LHCN-M2 (cell line): ENCODE measurements at regions not wholly inside any gene's neighbourhood (a gene's known extent, or its start where the extent isn't known, plus 50 kb on each side); places are given as distances from the start of the nearest gene placed in this dataset.

Experiments used
- DNase-seq: peaks from one replicate; pipeline ENCODE4 v3.0.0-alpha.2; 2012; ENCODE audit warnings: low read depth

DNA sequence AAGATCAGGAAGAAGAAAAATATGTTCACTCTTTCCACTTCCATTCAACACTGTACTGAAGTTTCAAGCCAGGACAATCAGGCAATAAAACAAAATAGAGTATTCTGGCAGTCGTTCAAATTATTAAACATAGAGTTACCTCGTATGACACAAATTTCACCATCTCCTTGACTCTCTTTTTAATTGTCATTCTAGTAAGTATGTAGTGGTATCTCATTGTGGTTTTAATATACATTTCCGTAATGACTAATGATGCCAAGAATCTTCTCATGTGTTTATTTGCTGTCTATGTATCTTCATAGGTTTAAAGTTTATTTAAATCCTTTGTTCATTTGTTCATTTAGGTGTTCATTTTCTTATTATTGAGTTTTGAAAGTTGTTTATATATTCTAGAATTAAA is 352.2 kb downstream of the IDS start:
- DNase-seq: peak; percentile 6

DNA sequence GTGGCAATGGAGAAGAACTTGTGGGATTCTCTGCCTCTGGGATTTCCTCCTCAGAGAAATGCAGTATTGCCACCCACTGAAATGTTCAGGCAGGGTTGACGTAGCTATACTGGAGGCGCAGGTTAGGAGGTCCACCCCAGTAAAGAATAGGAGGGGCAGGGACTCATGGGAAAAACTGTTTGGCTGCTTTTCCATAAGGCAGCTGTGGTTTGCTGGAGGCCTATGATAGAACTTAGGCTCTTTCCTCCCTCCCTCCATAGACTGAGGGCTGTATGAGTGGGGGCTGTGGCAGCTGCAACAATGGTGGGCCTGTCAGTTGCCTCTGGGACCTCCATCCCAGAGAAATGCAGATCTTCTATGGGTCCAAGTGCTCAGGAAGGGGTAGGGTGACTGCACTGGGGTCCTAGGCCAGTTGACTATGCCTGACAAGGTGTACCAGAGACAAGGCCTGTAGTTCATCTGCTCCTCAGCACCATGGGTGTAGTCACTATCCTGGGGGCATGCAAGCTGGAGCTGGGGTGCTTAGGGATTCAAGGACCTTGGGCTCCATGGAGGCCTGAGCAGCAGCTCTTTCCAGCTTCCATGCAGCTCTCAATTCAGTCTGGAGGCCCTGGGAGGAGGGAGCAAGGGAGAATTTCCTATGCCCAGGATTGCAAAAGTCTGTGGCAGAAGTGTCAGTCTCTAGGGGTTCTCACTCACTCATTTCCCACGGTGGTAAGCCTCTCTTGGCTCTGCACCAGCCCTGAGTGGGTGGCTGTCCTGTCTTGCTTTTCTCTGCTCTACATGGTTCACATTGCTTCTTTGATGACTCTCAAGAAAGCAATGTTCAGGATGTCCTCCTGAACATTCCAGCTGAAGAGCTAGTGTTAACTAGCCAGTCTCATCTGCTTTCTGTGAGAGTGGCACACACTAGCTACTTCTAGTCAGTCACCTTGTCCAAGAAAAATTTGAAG is 353.0 kb downstream of the IDS start:
- DNase-seq: peak; percentile 91

DNA sequence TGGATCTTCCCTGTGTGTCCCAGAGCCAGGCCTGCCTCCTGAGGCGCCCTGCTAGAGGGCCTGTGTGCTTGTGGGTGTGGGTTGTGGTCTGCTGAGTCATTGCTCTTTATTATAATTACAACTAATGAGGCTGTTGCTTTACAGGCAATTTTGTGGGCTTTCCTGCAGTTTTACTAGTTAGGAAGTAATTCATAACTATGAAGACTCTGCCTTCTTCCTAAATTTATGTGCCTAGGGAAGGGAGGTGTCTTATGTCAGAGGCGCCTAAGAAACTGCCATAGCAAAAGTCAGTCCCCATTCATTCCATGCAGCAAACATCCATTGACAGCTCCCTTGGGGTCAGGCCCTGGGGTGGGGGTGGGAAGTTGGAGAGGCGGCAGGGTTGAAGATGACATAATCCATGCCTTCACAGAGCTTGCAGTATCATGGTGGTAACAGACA is 359.2 kb downstream of the IDS start:
- DNase-seq: no peak

DNA sequence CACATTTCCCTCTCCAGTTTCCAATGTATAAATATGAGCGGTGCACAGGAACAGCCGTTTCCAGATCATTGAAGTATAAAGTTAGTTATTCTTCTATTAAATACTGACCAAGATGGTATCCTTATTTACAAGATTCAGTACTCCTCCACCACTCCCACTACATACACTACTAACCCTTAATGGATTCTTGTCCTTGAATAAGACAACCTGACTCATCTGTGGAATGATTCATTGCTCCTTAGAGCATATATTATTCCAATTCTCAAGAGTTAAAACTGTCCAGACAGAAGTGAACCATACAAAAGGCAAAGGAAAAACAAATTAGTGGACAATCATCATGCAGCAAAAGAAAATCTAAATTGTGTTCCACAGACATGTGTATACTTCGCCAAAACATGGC is 373.3 kb downstream of the IDS start:
- peak; percentile 55 for DNase-seq

DNA sequence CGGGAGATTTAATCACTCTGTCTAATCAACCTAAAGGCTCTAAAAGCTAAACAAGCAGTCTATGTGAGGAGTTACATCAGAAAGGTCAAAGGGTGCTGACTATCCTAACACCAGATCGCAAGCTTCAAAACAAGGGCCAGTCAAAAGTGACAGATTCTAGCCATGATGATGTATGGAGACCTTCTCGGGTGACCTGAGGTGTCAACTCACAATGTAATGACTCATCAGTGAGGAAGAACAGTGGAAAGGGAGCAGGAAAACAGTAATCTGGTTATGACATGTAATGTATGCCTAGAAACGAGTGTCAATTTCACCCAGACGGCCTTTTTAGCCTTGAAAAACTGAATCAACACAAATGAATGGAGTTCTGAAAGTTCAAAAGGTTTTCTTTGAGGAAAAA is 375.3 kb downstream of the IDS start:
- peak; percentile 36 for DNase-seq

DNA sequence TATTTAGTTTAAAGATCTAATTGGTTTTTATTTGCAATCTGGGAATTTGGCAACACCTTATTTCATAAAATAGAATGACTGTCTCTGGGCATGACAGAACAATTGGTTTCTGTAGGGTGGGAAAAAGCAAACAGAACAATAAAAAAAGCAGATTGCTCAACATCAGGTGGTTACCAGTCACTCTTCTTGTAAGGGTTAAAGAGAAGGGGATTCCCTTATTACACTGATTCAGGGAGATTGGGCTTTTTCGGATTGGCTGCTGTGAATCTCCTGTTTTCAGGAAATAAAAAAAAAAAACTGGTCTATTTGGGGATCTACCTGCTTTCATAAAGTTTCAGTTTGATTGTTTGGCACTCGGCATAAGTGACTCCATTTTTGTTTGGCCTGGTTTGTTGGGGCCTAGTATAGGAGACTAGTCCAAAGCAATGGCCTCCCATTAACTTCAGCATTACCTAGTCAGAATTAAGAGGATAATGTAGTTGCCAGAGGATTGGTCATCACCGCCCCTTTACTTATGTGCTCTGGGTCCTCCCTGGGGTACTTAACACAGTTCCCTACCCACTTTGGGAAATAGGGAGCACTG is 380.5 kb downstream of the IDS start:
- DNase-seq: no peak

DNA sequence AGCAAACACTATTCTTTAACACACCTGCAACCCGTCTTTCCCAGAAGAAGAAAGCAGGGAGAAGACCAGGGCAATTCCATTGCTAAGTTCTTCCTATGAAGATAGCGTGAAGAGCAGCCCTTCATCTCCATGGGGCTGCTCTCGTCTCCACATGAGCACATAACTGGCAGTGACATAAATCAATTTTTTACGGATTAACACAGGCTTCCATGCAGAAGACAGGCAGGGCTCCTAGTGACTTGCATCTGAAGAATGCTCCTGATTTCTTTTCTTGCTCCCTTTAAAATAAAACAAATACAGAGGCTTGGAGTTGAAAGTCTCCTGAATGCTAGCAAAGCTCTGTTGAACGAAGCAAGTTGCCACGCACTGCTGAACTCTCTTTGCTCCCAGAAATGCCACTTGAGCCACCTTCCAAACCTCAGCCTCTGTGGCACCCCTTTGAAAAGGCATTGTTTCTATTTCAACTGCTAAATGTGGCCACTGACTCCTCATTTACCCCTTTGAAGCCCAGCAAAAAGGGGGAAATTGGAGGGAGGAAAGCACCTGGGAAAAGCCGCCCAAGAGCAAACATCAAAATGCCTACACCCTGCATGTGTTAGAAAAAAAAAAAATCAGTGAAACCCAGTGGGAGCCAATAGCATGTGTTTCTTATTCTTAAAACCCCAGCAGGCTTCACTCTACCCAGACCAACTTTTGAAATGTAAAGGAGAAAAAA is 383.7 kb downstream of the IDS start:
- DNase-seq: no peak

DNA sequence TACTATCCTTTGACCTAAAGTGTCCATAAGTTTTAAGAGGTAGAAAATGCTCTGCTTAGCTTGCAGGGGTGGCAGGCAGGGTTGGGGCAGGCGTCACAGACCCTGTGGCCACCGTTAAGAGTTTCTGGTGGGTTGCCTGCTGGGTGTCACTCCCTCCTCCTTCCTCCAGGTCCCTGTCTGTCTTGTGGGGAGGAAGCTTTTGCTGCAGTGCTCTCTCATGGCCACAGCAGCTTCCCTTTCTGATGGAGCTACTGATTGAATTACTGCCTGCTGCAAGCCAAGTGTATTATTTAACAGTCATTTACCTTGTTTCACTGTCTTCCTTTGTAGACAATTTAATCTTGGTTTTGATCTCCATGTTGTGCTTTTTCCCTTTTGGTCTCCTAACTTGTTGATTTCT is 384.6 kb downstream of the IDS start:
- DNase-seq: no peak

DNA sequence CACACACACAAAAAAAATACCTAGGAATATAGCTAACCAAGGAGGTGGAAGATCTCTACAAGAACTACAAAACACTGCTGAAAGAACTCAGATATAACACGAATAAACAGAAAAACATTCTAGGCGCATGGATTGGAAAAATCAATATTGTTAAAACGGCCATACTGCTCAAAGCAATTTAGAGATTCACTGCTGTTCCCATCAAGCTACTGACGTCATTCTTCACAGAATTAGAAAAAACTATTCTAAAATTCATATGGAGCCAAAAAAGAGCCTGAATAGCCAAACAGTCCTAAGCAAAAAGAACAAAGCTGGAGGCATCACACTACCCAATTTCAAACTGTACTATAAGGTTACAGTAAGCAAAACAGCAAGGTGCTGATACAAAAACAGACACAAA is 390.2 kb downstream of the IDS start:
- DNase-seq: no peak

DNA sequence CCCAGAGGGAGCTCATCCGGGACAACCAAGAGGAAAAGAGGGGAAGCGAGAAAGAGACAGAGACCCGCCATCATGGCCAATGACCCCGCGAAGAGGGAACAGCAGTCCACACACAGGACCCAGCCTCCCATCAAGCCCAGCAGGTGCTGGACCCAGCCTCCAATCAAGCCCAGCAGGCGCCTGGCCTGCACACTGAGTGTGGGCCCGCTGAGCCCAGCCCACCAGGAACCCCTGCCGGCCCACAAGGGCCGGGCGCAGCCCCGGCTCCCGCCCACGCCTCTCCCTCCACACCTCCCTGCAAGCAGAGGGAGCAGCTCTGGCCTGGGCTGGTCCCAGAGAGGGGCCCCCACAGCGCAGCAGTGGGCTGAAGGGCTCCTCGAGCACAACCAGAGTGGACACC is 391.1 kb downstream of the IDS start:
- DNase-seq: no peak

DNA sequence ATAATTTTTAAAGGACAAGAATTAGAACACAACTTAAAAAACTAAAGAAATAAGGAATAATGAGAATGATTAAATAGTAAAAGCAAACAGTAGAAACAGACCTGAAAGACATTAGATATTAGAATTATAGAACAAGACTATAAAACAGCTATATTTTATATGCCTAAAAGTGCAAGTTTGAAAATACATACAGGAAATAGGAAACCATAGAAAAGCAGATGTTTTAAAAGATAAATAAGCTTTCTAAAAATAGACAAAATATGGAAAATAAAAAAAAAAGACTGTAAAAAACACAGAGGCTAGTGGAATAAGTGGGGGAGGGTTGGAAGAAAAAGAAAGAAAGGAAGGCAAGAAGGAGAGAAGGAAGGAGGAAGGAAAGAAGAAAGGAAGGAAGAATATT is 407.3 kb downstream of the IDS start:
- no peak for DNase-seq

DNA sequence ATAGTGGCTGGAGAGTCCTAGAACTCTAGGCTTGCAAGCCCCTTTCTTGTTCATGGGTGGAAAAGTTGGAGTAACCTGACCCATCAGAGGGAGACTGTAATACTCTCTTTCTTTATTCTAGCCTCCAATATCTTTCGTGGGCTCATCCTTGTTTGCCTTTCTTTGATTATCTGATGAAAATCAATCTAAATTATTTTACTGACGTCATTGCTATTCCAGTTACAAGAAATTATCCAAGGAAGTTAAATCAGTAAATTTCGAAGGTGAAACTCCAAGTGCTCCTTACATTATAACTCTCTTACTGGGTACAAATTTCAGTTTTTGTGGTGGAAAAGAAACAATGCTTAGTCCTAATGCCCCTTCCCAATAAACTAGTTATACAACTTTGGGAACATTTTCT is 412.9 kb downstream of the IDS start:
- no peak for DNase-seq

DNA sequence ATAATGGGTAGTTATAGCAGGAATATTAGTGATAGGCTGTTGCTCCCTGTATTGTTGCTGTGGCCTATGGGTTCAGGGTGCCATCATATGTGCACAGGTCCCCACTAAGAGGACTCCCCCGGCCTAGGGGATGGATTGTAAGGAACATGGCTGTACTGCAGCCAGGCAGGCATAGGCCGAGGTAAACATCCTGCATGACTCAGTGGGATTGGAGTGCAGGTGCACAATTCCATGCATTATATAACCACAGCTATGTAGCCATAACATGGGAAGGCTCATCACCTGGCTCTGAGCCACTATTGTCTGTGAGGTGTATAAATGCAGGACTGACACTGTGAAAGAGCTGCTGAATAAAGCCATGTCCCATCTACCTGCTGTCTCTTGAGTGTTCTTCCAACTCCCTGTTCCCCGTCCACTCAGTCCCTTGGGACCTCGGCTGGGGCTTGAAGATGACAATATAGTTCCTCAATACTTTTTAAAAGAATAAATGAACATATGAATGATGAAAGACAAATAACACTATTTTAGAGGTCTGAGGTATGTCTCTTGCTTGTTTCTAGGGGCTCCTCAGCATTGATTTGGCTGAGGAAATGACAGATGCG is 425.2 kb downstream of the IDS start:
- no peak for DNase-seq

DNA sequence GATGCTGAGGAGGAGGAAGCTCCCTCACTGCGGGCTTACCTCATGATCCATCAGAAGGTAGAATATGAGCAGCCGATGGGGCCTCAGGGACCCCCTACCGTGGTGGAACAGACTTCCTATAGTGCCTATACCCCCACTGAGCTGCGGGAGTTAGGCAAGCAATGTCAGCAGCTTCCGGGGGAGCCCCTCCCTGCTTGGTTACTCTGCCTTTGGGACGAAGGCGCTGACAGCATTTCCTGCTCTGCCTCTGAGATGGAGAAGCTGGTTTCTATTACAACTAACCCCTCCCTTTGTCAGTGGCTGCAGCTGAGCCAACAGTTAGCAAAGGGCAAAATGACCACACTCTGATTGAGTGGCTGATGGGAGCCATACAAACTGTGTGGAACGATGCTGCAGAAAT is 430.7 kb downstream of the IDS start:
- DNase-seq: peak; percentile 21

DNA sequence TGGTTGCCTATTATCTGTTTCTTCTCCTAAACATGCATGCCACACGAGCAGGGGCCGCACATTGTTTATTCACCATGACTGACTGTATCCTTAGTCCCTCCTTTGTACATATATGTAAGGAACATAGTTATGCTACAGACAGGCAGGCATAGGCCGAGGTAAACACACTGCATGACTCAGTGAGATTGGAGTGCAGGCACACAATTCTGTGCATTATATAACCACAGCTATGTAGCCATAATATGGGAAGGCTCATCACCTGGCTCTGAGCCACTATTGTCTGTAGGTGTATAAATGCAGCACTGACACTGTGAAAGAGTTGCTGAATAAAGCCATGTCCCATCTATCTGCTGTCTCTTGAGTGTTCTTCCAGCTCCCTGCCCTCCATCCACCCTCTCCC is 431.6 kb downstream of the IDS start:
- DNase-seq: no peak

DNA sequence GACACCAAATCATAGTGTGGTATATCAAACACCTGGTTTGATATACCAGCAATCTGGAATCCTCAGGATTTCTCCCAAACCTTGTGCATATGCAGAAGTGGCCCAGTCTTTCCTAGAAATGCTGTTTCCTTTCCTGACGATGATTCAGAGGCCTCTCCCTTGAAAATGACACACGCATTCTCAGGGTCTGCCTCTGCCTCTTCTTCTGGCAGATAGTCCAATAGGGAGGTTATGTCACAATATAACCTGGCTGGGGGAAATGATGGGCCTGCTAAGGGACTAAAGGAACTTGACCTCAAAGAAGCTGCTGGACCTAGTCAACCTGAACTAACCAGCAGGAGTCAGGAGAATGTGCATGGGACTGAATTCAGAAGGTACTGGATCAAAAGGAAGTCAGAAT is 435.2 kb downstream of the IDS start:
- DNase-seq: no peak

DNA sequence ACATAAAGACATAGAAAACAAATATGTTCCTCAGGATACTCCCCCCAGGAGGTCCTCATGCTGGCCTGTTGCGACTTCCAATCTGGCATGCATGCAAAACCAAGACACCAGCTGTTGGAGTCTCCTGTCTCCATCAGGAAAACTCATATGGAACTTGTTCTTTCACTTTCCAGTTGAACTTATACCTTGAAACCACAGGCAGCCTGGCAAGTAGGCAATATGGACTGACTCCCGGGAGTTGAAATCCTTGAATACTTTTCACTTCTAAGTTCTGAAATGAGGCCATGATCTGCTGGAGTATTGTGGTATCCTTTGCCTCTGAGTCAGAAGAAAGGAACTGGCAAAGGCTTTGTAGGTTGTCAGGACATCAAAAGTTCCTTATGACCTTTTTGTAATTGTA is 444.2 kb downstream of the IDS start:
- DNase-seq: peak; percentile 72
